GM12878 (cell line): ENCODE measurements at regions not wholly inside any gene's neighbourhood (a gene's known extent, or its start where the extent isn't known, plus 50 kb on each side); places are given as distances from the start of the nearest gene placed in this dataset.

Experiments
- ATAC-seq: fragments of 200-7000 bp; cut with Tn5 transposase; 3 replicates; pipeline ENCODE4 v1.9.1; 2020; ENCODE audit warnings: mild to moderate bottlenecking, moderate library complexity
- BruUV-seq: library from RNA; stranded (reverse); fragments of 400-500 nt; replicated peaks from 2 replicates; lab custom pipeline; 2021; lab: Mats Ljungman, UMichigan
- CTCF ChIA-PET: fragments of 300-600 bp; sonication (Branson Sonifier 250); formaldehyde crosslinking; extraction: SDS; loops from one replicate; lab custom pipeline; 2021; ENCODE audit warnings: inconsistent platforms; lab: Yijun Ruan, JAX
- POLR2A ChIA-PET: fragments of 350-600 bp; formaldehyde crosslinking; extraction: SDS; loops from one replicate; lab custom pipeline; 2021; ENCODE audit warnings: inconsistent platforms; lab: Charles Lee
- RAD21 ChIA-PET: fragments of 300-600 bp; sonication (Branson Sonifier 250); formaldehyde crosslinking; loops from one replicate; lab custom pipeline; 2023; ENCODE audit warnings: antibody characterized with exemption; ENCODE audit not compliant: unreplicated experiment; lab: Charles Lee
- SMC1A ChIA-PET: fragments of 300-600 bp; sonication (Branson Sonifier 250); formaldehyde crosslinking; loops from one replicate; lab custom pipeline; 2023; ENCODE audit not compliant: unreplicated experiment, uncharacterized antibody; lab: Charles Lee
- DNase-seq: peaks from one replicate; pipeline ENCODE4 v3.0.0-alpha.2; 2011; ENCODE audit warnings: low read depth, low spot score
- FAIRE-seq: peaks from 3 replicates; lab custom pipeline; 2011; peaks lifted over from hg19 to GRCh38; lab: Jason Lieb, UNC
- H2AFZ ChIP-seq: 2 replicates; pipeline ENCODE4 v1.6.0; 2011; ENCODE audit warnings: low read depth, low read length, control low read depth; ENCODE audit not compliant: control insufficient read depth
- H3K27ac ChIP-seq: 2 replicates; pipeline ENCODE4 v1.5.1; 2011; ENCODE audit warnings: control low read depth; ENCODE audit not compliant: control insufficient read depth, insufficient read depth
- H3K27me3 ChIP-seq, 2 experiments: replicated peaks in 1 of 2; 2 replicates each; pipeline versions ENCODE4 v1.6.0 to v1.6.1; 2011; ENCODE audit warnings: low read length in 1 of 2; ENCODE audit not compliant: control insufficient read depth in 2 of 2, insufficient read depth in 2 of 2
- H3K36me3 ChIP-seq, 2 experiments: 2 replicates each; pipeline ENCODE4 v1.5.1; 2011; ENCODE audit warnings: low read length in 1 of 2; ENCODE audit not compliant: control insufficient read depth in 2 of 2, insufficient read depth in 2 of 2
- H3K4me1 ChIP-seq: 2 replicates; pipeline ENCODE4 v1.6.1; 2011; ENCODE audit warnings: mild to moderate bottlenecking, low read length, moderate library complexity, mixed read lengths; ENCODE audit not compliant: control insufficient read depth, insufficient read depth
- H3K4me2 ChIP-seq: 2 replicates; pipeline ENCODE4 v1.6.0; 2011; ENCODE audit warnings: control low read depth; ENCODE audit not compliant: control insufficient read depth, insufficient read depth
- H3K4me3 ChIP-seq: fragments of 200-600 bp; sonication (generic); 2 replicates; pipeline ENCODE4 v1.5.1; 2016
- H3K79me2 ChIP-seq: 2 replicates; pipeline ENCODE4 v1.6.0; 2011; ENCODE audit warnings: low read length; ENCODE audit not compliant: control insufficient read depth, insufficient read depth
- H3K9ac ChIP-seq: 2 replicates; pipeline ENCODE4 v1.8.0; 2011; ENCODE audit warnings: low read length, control low read depth, mixed read lengths; ENCODE audit not compliant: control insufficient read depth, insufficient read depth
- H3K9me3 ChIP-seq: replicated peaks from 3 replicates; pipeline ENCODE4 v1.5.1; 2011; ENCODE audit warnings: mild to moderate bottlenecking, low read length; ENCODE audit not compliant: control insufficient read depth, insufficient read depth
- H4K20me1 ChIP-seq: 2 replicates; pipeline ENCODE4 v1.6.0; 2011; ENCODE audit not compliant: control insufficient read depth, insufficient read depth
- CBFB ChIP-seq: IDR thresholded peaks from 2 replicates; pipeline ENCODE4 v1.6.1; 2016; ENCODE audit warnings: antibody characterized with exemption, low read depth
- ESRRA ChIP-seq: IDR thresholded peaks from 2 replicates; pipeline ENCODE4 v1.6.1; 2012; ENCODE audit warnings: mild to moderate bottlenecking, low read length, improper control_type of control experiment
- FOS ChIP-seq: IDR thresholded peaks from 3 replicates; pipeline ENCODE4 v1.6.1; 2011; ENCODE audit warnings: borderline replicate concordance; ENCODE audit not compliant: insufficient read length; ENCODE audit errors: extremely low read depth
- FOXM1 ChIP-seq: IDR thresholded peaks from 2 replicates; pipeline ENCODE4 v1.6.1; 2012; ENCODE audit warnings: low read depth, mild to moderate bottlenecking, inconsistent platforms, low read length, moderate library complexity
- HDAC2 ChIP-seq: fragments of 200-600 bp; sonication (generic); IDR thresholded peaks from 2 replicates; pipeline ENCODE4 v1.6.1; 2017
- HDAC6 ChIP-seq: fragments of 200-600 bp; sonication (generic); IDR thresholded peaks from one replicate; pipeline ENCODE4 v1.8.0; 2017; ENCODE audit warnings: antibody characterized with exemption; ENCODE audit not compliant: unreplicated experiment
- HDGF ChIP-seq: fragments of 450-650 bp; IDR thresholded peaks from 2 replicates; pipeline ENCODE4 v1.6.1; 2016; ENCODE audit warnings: antibody characterized with exemption
- KLF5 ChIP-seq: fragments of 450-650 bp; IDR thresholded peaks from 2 replicates; pipeline ENCODE4 v1.6.1; 2014; ENCODE audit warnings: mild to moderate bottlenecking; ENCODE audit not compliant: partially characterized antibody
- LARP7 ChIP-seq: fragments of 450-650 bp; IDR thresholded peaks from 2 replicates; pipeline ENCODE4 v1.6.1; 2017; ENCODE audit warnings: mild to moderate bottlenecking
- MEF2B ChIP-seq: fragments of 450-650 bp; IDR thresholded peaks from 2 replicates; pipeline ENCODE4 v1.6.1; 2018; ENCODE audit warnings: mild to moderate bottlenecking, moderate library complexity; ENCODE audit not compliant: partially characterized antibody, poor library complexity, severe bottlenecking
- NR2C2 ChIP-seq: IDR thresholded peaks from 2 replicates; pipeline ENCODE4 v1.6.1; 2011; ENCODE audit warnings: borderline replicate concordance, low read depth; ENCODE audit not compliant: control insufficient read depth, insufficient read length
- NR2F1 ChIP-seq: fragments of 450-650 bp; conservative IDR thresholded peaks from 2 replicates; pipeline ENCODE4 v1.6.1; 2017; ENCODE audit warnings: mild to moderate bottlenecking
- PAX5 ChIP-seq: IDR thresholded peaks from 2 replicates; pipeline ENCODE4 v1.6.1; 2011; ENCODE audit warnings: low read depth, low read length, borderline replicate concordance
- POLR2AphosphoS5 ChIP-seq: IDR thresholded peaks from 2 replicates; pipeline ENCODE4 v1.6.1; 2011; ENCODE audit warnings: mild to moderate bottlenecking, low read length, inconsistent platforms
- RBBP5 ChIP-seq: fragments of 200-600 bp; sonication (generic); conservative IDR thresholded peaks from 2 replicates; pipeline ENCODE4 v1.6.1; 2016
- RELA ChIP-seq: fragments of 450-650 bp; IDR thresholded peaks from 2 replicates; pipeline ENCODE4 v1.8.0; 2014; ENCODE audit warnings: borderline replicate concordance; ENCODE audit not compliant: partially characterized antibody
- SPI1 ChIP-seq: IDR thresholded peaks from 2 replicates; pipeline ENCODE4 v1.6.1; 2011; ENCODE audit warnings: low read depth, mild to moderate bottlenecking, low read length, moderate library complexity, borderline replicate concordance; ENCODE audit not compliant: insufficient read depth
- SREBF2 ChIP-seq: IDR thresholded peaks from 2 replicates; pipeline ENCODE4 v1.6.1; 2012; ENCODE audit warnings: mild to moderate bottlenecking, low read length
- SRF ChIP-seq, 2 experiments: IDR thresholded peaks; 2 replicates each; pipeline ENCODE4 v1.6.1; 2011; ENCODE audit warnings: low read depth in 2 of 2, low read length in 2 of 2, mild to moderate bottlenecking in 1 of 2, moderate library complexity in 1 of 2
- SUZ12 ChIP-seq: fragments of 200-600 bp; sonication (generic); IDR thresholded peaks from one replicate; pipeline ENCODE4 v1.6.1; 2018; ENCODE audit warnings: antibody characterized with exemption, mild to moderate bottlenecking; ENCODE audit not compliant: unreplicated experiment
- ZNF384 ChIP-seq: IDR thresholded peaks from 2 replicates; pipeline ENCODE4 v1.6.1; 2012; ENCODE audit warnings: low read depth, mild to moderate bottlenecking, low read length, improper control_type of control experiment, borderline replicate concordance
- WGBS: methylation state at CpG from one replicate; pipeline ENCODE4 v1.1.6; 2016; ENCODE audit warnings: low lambda C conversion rate; ENCODE audit not compliant: insufficient replicate concordance, insufficient coverage; ENCODE audit errors: missing lambda C conversion rate; 5-methylcytosine and 5-hydroxymethylcytosine counted together
- in situ Hi-C: fragments of 300-500 bp; cut with MboI; formaldehyde crosslinking; loops from 9 replicates; pipeline ENCODE4 v1.14.3; 2018; ENCODE audit warnings: mixed read lengths
- intact Hi-C: fragments of 100-400 bp; cut with micrococcal nuclease; formaldehyde crosslinking; loops from one replicate; pipeline ENCODE4 v1.14.2; 2022; ENCODE audit not compliant: unreplicated experiment
- TF ChIP-seq, protein P1 (sequence below): IDR thresholded peaks from 2 replicates; pipeline ENCODE4 v1.6.1; 2012; ENCODE audit warnings: low read depth, low read length, improper control_type of control experiment

DNA sequence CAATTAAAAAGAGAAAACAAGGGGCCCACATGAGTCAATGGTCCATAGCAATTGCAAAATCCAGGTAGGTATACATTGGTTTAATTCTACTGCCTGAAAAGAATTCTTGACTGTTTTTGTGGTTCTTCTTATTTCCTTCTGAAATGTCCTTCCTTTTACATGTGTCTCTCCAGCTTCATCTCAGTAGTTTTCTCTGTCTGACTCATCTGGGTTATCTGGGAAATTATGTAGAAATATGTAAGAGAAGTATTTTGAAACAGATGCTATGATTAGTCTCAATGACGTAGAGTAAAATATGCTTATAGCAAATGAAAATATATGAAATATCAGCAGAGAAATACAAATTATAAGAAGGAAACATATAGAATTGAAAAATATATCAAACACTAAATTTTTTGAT is 953.2 kb downstream of the BRINP3 start:
- CTCF ChIA-PET, result no interaction called here

DNA sequence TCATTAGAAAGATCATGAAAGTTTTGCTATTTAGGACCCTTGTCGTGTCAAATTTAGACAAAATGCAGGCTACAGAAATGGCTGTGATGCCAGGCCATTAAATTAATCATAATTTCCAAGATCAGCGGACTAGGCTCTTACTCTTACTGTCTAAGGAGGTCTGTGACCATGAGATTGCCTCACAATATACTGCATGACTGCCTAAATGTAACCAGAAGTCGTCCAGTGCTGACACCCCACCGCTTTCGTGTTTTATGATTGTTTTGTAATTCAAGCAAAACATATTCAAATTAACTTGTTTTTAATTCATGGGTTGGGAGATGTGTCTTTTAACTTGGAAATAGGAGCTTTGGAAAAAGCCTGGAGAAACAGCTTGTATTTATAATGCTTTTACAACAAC is 947.5 kb downstream of the BRINP3 start:
- ATAC-seq (no peak), DNase-seq (no peak), FAIRE-seq (no peak)
- in situ Hi-C loops (no loop called here), intact Hi-C loops (no loop called here)
- no peaks in the 10 kb centered on the region for H3K79me2 ChIP-seq
- RAD21 ChIA-PET, result no interaction called here
- no peaks in the 10 kb centered on the region for H3K4me1 ChIP-seq
- no peak for TF ChIP-seq NR2C2
- TF ChIP-seq FOXM1, result no peak
- no peak for TF ChIP-seq SPI1
- TF ChIP-seq, protein P1, sequence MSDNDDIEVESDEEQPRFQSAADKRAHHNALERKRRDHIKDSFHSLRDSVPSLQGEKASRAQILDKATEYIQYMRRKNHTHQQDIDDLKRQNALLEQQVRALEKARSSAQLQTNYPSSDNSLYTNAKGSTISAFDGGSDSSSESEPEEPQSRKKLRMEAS, result no peak
- no peaks in the 10 kb centered on the region for H3K36me3 ChIP-seq
- H3K9ac ChIP-seq, result no peak overlapping the region
- no peak overlapping the region for H3K27ac ChIP-seq
- no peak overlapping the region for H3K4me3 ChIP-seq
- H3K9me3 ChIP-seq, result no peaks in the 10 kb centered on the region
- H3K4me2 ChIP-seq, result no peak overlapping the region
- WGBS, result 0% methylated on average over 5 of the region's 5 CpGs
- CTCF ChIA-PET, result no interaction called here
- POLR2A ChIA-PET, result no interaction called here
- SMC1A ChIA-PET, result no interaction called here
- no TSS peak for BruUV-seq
- no peak overlapping the region for H2AFZ ChIP-seq
- H3K27me3 ChIP-seq, result no peaks in the 10 kb centered on the region
- H4K20me1 ChIP-seq, result no peaks in the 10 kb centered on the region

More for the DNA sequence above, 953.2 kb downstream of the BRINP3 start:
- Histone ChIP-seq H3K36me3 (no peaks in the 10 kb centered on the region), H4K20me1 (no peaks in the 10 kb centered on the region)
- ATAC-seq, result no peak
- TF ChIP-seq SREBF2 (no peak), SUZ12 (no peak), KLF5 (no peak), HDAC2 (no peak), ESRRA (no peak), CBFB (no peak), HDGF (no peak), MEF2B (no peak), NR2F1 (no peak), ZNF384 (no peak), LARP7 (no peak), RBBP5 (no peak), FOS (no peak), POLR2AphosphoS5 (no peak), SRF (IDR thresholded peaks at IDR 0.05; ENCODE audit: low read depth in 2 of 2, low read length in 2 of 2) (no peak), HDAC6 (no peak), PAX5 (no peak), RELA (no peak)
- TF ChIP-seq, all 136 proteins: peak for 0
- no peaks in the 10 kb centered on the region for H3K27me3 ChIP-seq
- FAIRE-seq (no peak), DNase-seq (no peak)
- H3K4me3 ChIP-seq, result no peak overlapping the region
- H3K27ac ChIP-seq, result no peak overlapping the region
- 70% methylated on average over 1 of the region's 1 CpG for WGBS
- POLR2A ChIA-PET, result no interaction called here
- H3K9me3 ChIP-seq, result no peaks in the 10 kb centered on the region
- H2AFZ ChIP-seq, result no peak overlapping the region
- RAD21 ChIA-PET, result no interaction called here
- H3K4me1 ChIP-seq, result no peaks in the 10 kb centered on the region
- intact Hi-C loops, result no loop called here
- H3K9ac ChIP-seq, result no peak overlapping the region
- no peak overlapping the region for H3K4me2 ChIP-seq
- in situ Hi-C loops, result no loop called here
- no TSS peak for BruUV-seq
- SMC1A ChIA-PET, result no interaction called here
- no peaks in the 10 kb centered on the region for H3K79me2 ChIP-seq
